Neural progenitor cell (in vitro differentiated cells): ENCODE measurements at regions not wholly inside any gene's neighbourhood (a gene's known extent, or its start where the extent isn't known, plus 50 kb on each side); places are given as distances from the start of the nearest gene placed in this dataset.

Experiments
- DNase-seq: peaks from one replicate; pipeline ENCODE4 v3.0.0-alpha.2; 2016; ENCODE audit warnings: low spot score
- H2AFZ ChIP-seq: fragments of 200-600 bp; sonication (generic); replicated peaks from 2 replicates; pipeline ENCODE4 v1.6.1; 2016; ENCODE audit warnings: antibody characterized with exemption
- H3F3A ChIP-seq: fragments of 200-600 bp; sonication (generic); 2 replicates; pipeline ENCODE4 v1.6.1; 2016; ENCODE audit warnings: antibody characterized with exemption, low read depth
- H3K27ac ChIP-seq: fragments of 200-600 bp; sonication (generic); 2 replicates; pipeline ENCODE4 v1.5.1; 2016; ENCODE audit warnings: mild to moderate bottlenecking
- H3K27me3 ChIP-seq: fragments of 200-600 bp; sonication (generic); 2 replicates; pipeline ENCODE4 v1.6.1; 2016; ENCODE audit warnings: mild to moderate bottlenecking, moderate library complexity
- H3K36me3 ChIP-seq: fragments of 200-600 bp; sonication (generic); 2 replicates; pipeline ENCODE4 v1.5.1; 2016
- H3K4me1 ChIP-seq: fragments of 200-600 bp; sonication (generic); 2 replicates; pipeline ENCODE4 v1.6.1; 2016; ENCODE audit warnings: mixed run types
- H3K4me2 ChIP-seq: fragments of 200-600 bp; sonication (generic); 2 replicates; pipeline ENCODE4 v1.6.1; 2016
- H3K4me3 ChIP-seq: fragments of 200-600 bp; sonication (generic); 2 replicates; pipeline ENCODE4 v1.5.1; 2016
- H3K79me2 ChIP-seq: fragments of 200-600 bp; sonication (generic); 2 replicates; pipeline ENCODE4 v1.6.1; 2016; ENCODE audit warnings: low read depth
- H3K9ac ChIP-seq: fragments of 200-600 bp; sonication (generic); 2 replicates; pipeline ENCODE4 v1.6.1; 2016
- H3K9me3 ChIP-seq: fragments of 200-600 bp; sonication (generic); 2 replicates; pipeline ENCODE4 v1.5.1; 2016; ENCODE audit warnings: low read depth
- H4K20me1 ChIP-seq: fragments of 200-600 bp; sonication (generic); 2 replicates; pipeline ENCODE4 v1.6.1; 2016; ENCODE audit warnings: low read depth
- H3K27ac Mint-ChIP-seq: 3 replicates; pipeline ENCODE4 v1.8.0; 2021; ENCODE audit warnings: mixed read lengths
- H3K27me3 Mint-ChIP-seq: 2 replicates; pipeline ENCODE4 v1.8.0; 2022; ENCODE audit warnings: low read depth, mild to moderate bottlenecking, inconsistent platforms, moderate library complexity, mixed read lengths; ENCODE audit not compliant: insufficient read depth
- H3K36me3 Mint-ChIP-seq: 3 replicates; pipeline ENCODE4 v1.8.0; 2021; ENCODE audit warnings: mixed read lengths
- H3K4me1 Mint-ChIP-seq: 3 replicates; pipeline ENCODE4 v1.8.0; 2021; ENCODE audit warnings: mixed read lengths
- H3K4me3 Mint-ChIP-seq: 3 replicates; pipeline ENCODE4 v1.8.0; 2021; ENCODE audit warnings: mild to moderate bottlenecking, moderate library complexity, mixed read lengths
- H3K9me3 Mint-ChIP-seq: 3 replicates; pipeline ENCODE4 v1.8.0; 2020; ENCODE audit warnings: mixed read lengths
- CTCF ChIP-seq: fragments of 200-600 bp; sonication (generic); IDR thresholded peaks from 2 replicates; pipeline ENCODE4 v1.5.1; 2017; ENCODE audit warnings: antibody characterized with exemption, mild to moderate bottlenecking
- EZH2 ChIP-seq: fragments of 200-600 bp; sonication (generic); IDR thresholded peaks from 2 replicates; pipeline ENCODE4 v1.6.1; 2017; ENCODE audit warnings: antibody characterized with exemption, mild to moderate bottlenecking, moderate library complexity
- EZH2phosphoT487 ChIP-seq: fragments of 200-600 bp; sonication (generic); IDR thresholded peaks from 2 replicates; pipeline ENCODE4 v1.6.1; 2017; ENCODE audit warnings: antibody characterized with exemption

GRCh38 chr5:25570067-25570583, 925.3 kb upstream of the CDH10 start:
- no peak overlapping the region for H3K27ac Mint-ChIP-seq
- no peak overlapping the region for H2AFZ ChIP-seq
- H3K36me3 Mint-ChIP-seq = no peaks in the 10 kb centered on the region
- no peak overlapping the region for H3K4me3 Mint-ChIP-seq
- no peaks in the 10 kb centered on the region for H3K27me3 ChIP-seq
- no peak for DNase-seq
- no peaks in the 10 kb centered on the region for H3F3A ChIP-seq
- no peak overlapping the region for H3K4me2 ChIP-seq
- no peaks in the 10 kb centered on the region for H3K27me3 Mint-ChIP-seq
- no peak overlapping the region for H3K4me3 ChIP-seq
- H3K36me3 ChIP-seq = no peaks in the 10 kb centered on the region
- no peaks in the 10 kb centered on the region for H4K20me1 ChIP-seq
- no peak overlapping the region for H3K9ac ChIP-seq
- H3K79me2 ChIP-seq = no peaks in the 10 kb centered on the region
- no peaks in the 10 kb centered on the region for H3K9me3 ChIP-seq
- no peaks in the 10 kb centered on the region for H3K9me3 Mint-ChIP-seq
- TF ChIP-seq EZH2phosphoT487 = no peak
- TF ChIP-seq EZH2 = no peak
- no peak for TF ChIP-seq CTCF
- no peak overlapping the region for H3K27ac ChIP-seq
- peaks cover 8% of the 10 kb centered on the region for H3K4me1 Mint-ChIP-seq
- H3K4me1 ChIP-seq = peaks cover 6% of the 10 kb centered on the region

GRCh38 chr5:25568989-25569625, 924.3 kb upstream of the CDH10 start:
- Histone ChIP-seq H3K4me1 (peaks cover 6% of the 10 kb centered on the region), H3K9ac (no peak overlapping the region), H2AFZ (peak overlapping the region; percentile 40), H3K79me2 (no peaks in the 10 kb centered on the region), H3K27me3 (no peaks in the 10 kb centered on the region), H3K9me3 (no peaks in the 10 kb centered on the region), H3K4me3 (no peak overlapping the region), H4K20me1 (no peaks in the 10 kb centered on the region), H3K27ac (no peak overlapping the region), H3F3A (no peaks in the 10 kb centered on the region), H3K36me3 (no peaks in the 10 kb centered on the region), H3K4me2 (no peak overlapping the region)
- no peak for DNase-seq
- H3K4me3 Mint-ChIP-seq = no peak overlapping the region
- TF ChIP-seq EZH2 (no peak), EZH2phosphoT487 (no peak), CTCF (no peak)
- no peak overlapping the region for H3K27ac Mint-ChIP-seq
- H3K4me1 Mint-ChIP-seq = peaks cover 8% of the 10 kb centered on the region
- peaks cover 2% of the 10 kb centered on the region for H3K9me3 Mint-ChIP-seq
- no peaks in the 10 kb centered on the region for H3K36me3 Mint-ChIP-seq
- no peaks in the 10 kb centered on the region for H3K27me3 Mint-ChIP-seq

- TF ChIP-seq CTCF (no peak), EZH2phosphoT487 (no peak), EZH2 (no peak)
- Histone ChIP-seq H3K4me1 (peaks cover 6% of the 10 kb centered on the region), H3K9me3 (no peaks in the 10 kb centered on the region), H3K36me3 (no peaks in the 10 kb centered on the region), H3K9ac (no peak overlapping the region), H3K27me3 (no peaks in the 10 kb centered on the region), H4K20me1 (no peaks in the 10 kb centered on the region), H2AFZ (no peak overlapping the region), H3K79me2 (no peaks in the 10 kb centered on the region), H3K27ac (no peak overlapping the region), H3F3A (no peaks in the 10 kb centered on the region), H3K4me2 (no peak overlapping the region), H3K4me3 (no peak overlapping the region)
- no peak for DNase-seq
- Mint-ChIP-seq H3K4me1 (peaks cover 4% of the 10 kb centered on the region), H3K9me3 (peaks cover 8% of the 10 kb centered on the region), H3K4me3 (no peak overlapping the region), H3K36me3 (no peaks in the 10 kb centered on the region), H3K27ac (no peak overlapping the region), H3K27me3 (no peaks in the 10 kb centered on the region)
Observed at GRCh38 chr5:25568294-25568693, 923.5 kb upstream of the CDH10 start.
